H1 (cell line): ENCODE measurements at regions not wholly inside any gene's neighbourhood (a gene's known extent, or its start where the extent isn't known, plus 50 kb on each side); places are given as distances from the start of the nearest gene placed in this dataset.

Experiments used
- GABPA ChIP-seq: IDR thresholded peaks from 2 replicates; pipeline ENCODE4 v1.6.1; 2011; ENCODE audit warnings: mild to moderate bottlenecking, low read length, moderate library complexity, borderline replicate concordance; ENCODE audit not compliant: insufficient read depth

DNA sequence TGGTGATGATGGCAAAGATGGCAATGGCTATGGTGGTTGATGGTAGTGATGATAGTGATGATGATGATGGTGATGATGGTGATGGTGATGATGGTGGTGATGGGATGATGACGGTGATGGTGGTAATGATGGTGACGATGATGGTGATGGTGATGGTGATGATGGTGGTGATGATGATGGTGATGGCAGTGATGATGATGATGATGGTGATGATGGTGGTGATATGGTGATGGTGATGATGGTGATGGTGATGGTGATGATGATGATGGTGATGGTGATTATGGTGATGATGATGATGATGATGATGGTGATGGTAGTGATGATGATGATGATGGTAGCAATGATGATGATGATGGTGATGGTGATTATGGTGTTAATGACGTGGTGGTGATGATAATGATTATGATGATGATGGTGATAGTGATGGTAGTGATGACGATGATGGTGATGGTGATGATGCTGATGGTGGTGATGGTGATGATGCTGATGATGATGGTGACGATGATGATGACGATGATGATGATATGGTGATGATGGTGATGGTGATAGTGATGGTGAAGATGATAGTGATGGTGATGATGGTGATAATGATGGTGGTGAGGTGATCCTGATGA, 232.1 kb downstream of the BRD1 start (continued):
- TF ChIP-seq GABPA = no peak
